OCI-LY7 (cell line): ENCODE measurements at regions not wholly inside any gene's neighbourhood (a gene's known extent, or its start where the extent isn't known, plus 50 kb on each side); places are given as distances from the start of the nearest gene placed in this dataset.

Source experiments
- BruUV-seq: library from RNA; stranded (reverse); fragments of 400-500 nt; replicated peaks from 2 replicates; lab custom pipeline; 2021; lab: Mats Ljungman, UMichigan
- CTCF ChIA-PET: fragments of 300-600 bp; sonication (Branson Sonifier 250); formaldehyde crosslinking; loops from one replicate; lab custom pipeline; 2022; ENCODE audit warnings: antibody characterized with exemption; ENCODE audit not compliant: unreplicated experiment; lab: Charles Lee
- POLR2A ChIA-PET: fragments of 300-600 bp; sonication (Branson Sonifier 250); formaldehyde crosslinking; loops from one replicate; lab custom pipeline; 2022; ENCODE audit warnings: antibody characterized with exemption; lab: Charles Lee
- DNase-seq: peaks from one replicate; pipeline ENCODE4 v3.0.0-alpha.2; 2015; ENCODE audit warnings: low spot score
- H2AFZ ChIP-seq: fragments of 200-600 bp; sonication (generic), shearing (Covaris generic); 2 replicates; pipeline ENCODE4 v1.6.1; 2014; ENCODE audit warnings: mild to moderate bottlenecking, antibody characterized with exemption, low read length, moderate library complexity
- H3K27ac ChIP-seq: fragments of 200-600 bp; sonication (generic); 2 replicates; pipeline ENCODE4 v1.5.1; 2014; ENCODE audit warnings: mixed run types, low read depth, mild to moderate bottlenecking, moderate library complexity, low read length, inconsistent platforms; ENCODE audit not compliant: poor library complexity, severe bottlenecking
- H3K36me3 ChIP-seq: fragments of 200-600 bp; sonication (generic); 2 replicates; pipeline ENCODE4 v1.6.1; 2014; ENCODE audit warnings: mild to moderate bottlenecking, antibody characterized with exemption, low read length, moderate library complexity, mixed read lengths; ENCODE audit not compliant: insufficient read depth
- H3K4me1 ChIP-seq: fragments of 200-600 bp; sonication (generic); 2 replicates; pipeline ENCODE4 v1.5.1; 2014; ENCODE audit warnings: mild to moderate bottlenecking, low read length; ENCODE audit not compliant: insufficient read depth, poor library complexity, severe bottlenecking
- H3K4me2 ChIP-seq: fragments of 200-600 bp; sonication (generic); 2 replicates; pipeline ENCODE4 v1.6.1; 2014; ENCODE audit warnings: mild to moderate bottlenecking, low read length
- H3K4me3 ChIP-seq: fragments of 200-600 bp; sonication (generic); 2 replicates; pipeline ENCODE4 v1.5.1; 2014; ENCODE audit warnings: mild to moderate bottlenecking, low read depth, low read length; ENCODE audit not compliant: poor library complexity, severe bottlenecking
- H3K79me2 ChIP-seq: fragments of 200-600 bp; sonication (generic); 2 replicates; pipeline ENCODE4 v1.6.1; 2016; ENCODE audit warnings: low read depth, mild to moderate bottlenecking, low read length, moderate library complexity, mixed read lengths; ENCODE audit not compliant: insufficient read depth
- H3K9me2 ChIP-seq: fragments of 200-600 bp; sonication (generic); 2 replicates; pipeline ENCODE4 v1.6.1; 2016; ENCODE audit warnings: mild to moderate bottlenecking, low read length, mixed read lengths; ENCODE audit not compliant: insufficient read depth
- H3K9me3 ChIP-seq: fragments of 200-600 bp; sonication (generic); 2 replicates; pipeline ENCODE4 v1.6.1; 2014; ENCODE audit warnings: mild to moderate bottlenecking, mixed run types, low read length, mixed read lengths
- H4K20me1 ChIP-seq: fragments of 200-600 bp; sonication (generic); 2 replicates; pipeline ENCODE4 v1.6.1; 2014; ENCODE audit warnings: mild to moderate bottlenecking, antibody characterized with exemption, low read length, moderate library complexity, mixed read lengths; ENCODE audit not compliant: insufficient read depth
- EZH2phosphoT487 ChIP-seq: fragments of 200-600 bp; sonication (generic); IDR thresholded peaks from 2 replicates; pipeline ENCODE4 v1.6.1; 2018; ENCODE audit warnings: low read depth, borderline replicate concordance, mild to moderate bottlenecking, mixed run types, antibody characterized with exemption, low read length, moderate library complexity, mixed read lengths
- intact Hi-C: fragments of 100-400 bp; cut with micrococcal nuclease; formaldehyde crosslinking; loops from one replicate; pipeline ENCODE4 v1.10.0; 2022; ENCODE audit not compliant: unreplicated experiment
- TF ChIP-seq, protein P1 (sequence below): fragments of 200-600 bp; sonication (generic); conservative IDR thresholded peaks from 2 replicates; pipeline ENCODE4 v1.5.1; 2014; ENCODE audit warnings: mild to moderate bottlenecking, antibody characterized with exemption, low read length, moderate library complexity, mixed read lengths

DNA sequence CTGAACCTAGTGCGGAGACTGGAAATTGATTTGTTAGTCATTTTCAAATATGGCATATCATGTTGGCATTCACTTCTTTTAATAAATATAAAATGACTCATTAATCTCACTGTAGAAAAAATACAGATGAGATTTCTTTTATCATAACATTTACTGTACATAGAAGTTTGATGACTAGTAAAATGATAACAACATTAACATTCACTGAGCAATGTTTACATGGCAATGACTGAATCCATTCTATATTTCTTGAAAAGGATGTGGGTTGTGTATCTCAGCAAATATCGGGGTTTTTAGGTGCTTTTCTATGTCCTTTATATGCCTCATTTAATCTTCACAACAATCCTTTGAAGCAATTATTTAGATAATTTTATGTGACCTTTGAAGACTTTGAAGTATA, 920.9 kb upstream of the FAT3 start:
- POLR2A ChIA-PET: interaction anchor here (0.7 kb wide), 1 partner anchor 876 kb away, joined by 3 read pairs; no protein-coding TSS in a partner anchor

DNA sequence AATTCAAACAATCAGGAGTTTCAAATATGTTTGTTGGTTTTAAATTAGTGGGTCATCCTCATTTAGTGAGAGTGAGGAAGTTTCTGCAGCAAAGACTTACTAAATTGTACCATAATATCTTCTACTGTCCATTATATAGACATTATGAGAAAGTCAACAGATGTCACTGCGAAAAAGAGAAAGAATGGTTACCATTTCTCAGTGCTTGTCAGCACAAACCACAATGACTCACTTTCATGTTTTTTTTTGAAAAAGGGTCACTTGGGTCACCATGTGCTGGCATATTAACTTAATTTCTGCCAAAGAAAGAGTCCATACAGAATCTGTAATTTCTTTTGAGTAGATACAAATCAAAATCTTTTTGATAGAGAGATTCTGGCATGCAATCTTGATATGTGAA, 924.6 kb upstream of the FAT3 start:
- H3K27ac ChIP-seq: no peak overlapping the region
- no TSS peak for BruUV-seq
- no peaks in the 10 kb centered on the region for H3K36me3 ChIP-seq
- H3K9me3 ChIP-seq: no peaks in the 10 kb centered on the region
- no peak overlapping the region for H3K4me3 ChIP-seq
- H4K20me1 ChIP-seq: no peaks in the 10 kb centered on the region
- intact Hi-C loops: no loop called here
- no peak for TF ChIP-seq EZH2phosphoT487
- TF ChIP-seq, protein P1, sequence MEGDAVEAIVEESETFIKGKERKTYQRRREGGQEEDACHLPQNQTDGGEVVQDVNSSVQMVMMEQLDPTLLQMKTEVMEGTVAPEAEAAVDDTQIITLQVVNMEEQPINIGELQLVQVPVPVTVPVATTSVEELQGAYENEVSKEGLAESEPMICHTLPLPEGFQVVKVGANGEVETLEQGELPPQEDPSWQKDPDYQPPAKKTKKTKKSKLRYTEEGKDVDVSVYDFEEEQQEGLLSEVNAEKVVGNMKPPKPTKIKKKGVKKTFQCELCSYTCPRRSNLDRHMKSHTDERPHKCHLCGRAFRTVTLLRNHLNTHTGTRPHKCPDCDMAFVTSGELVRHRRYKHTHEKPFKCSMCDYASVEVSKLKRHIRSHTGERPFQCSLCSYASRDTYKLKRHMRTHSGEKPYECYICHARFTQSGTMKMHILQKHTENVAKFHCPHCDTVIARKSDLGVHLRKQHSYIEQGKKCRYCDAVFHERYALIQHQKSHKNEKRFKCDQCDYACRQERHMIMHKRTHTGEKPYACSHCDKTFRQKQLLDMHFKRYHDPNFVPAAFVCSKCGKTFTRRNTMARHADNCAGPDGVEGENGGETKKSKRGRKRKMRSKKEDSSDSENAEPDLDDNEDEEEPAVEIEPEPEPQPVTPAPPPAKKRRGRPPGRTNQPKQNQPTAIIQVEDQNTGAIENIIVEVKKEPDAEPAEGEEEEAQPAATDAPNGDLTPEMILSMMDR: no peak
- H3K9me2 ChIP-seq: no peaks in the 10 kb centered on the region
- H2AFZ ChIP-seq: no peak overlapping the region
- no peaks in the 10 kb centered on the region for H3K79me2 ChIP-seq
- ChIA-PET POLR2A (no interaction called here), CTCF (no interaction called here)
- DNase-seq: no peak
- no peak overlapping the region for H3K4me2 ChIP-seq
- H3K4me1 ChIP-seq: no peaks in the 10 kb centered on the region

More for the DNA sequence above, 920.9 kb upstream of the FAT3 start:
- no peak overlapping the region for H3K27ac ChIP-seq
- CTCF ChIA-PET: no interaction called here
- no peaks in the 10 kb centered on the region for H3K9me3 ChIP-seq
- no peak overlapping the region for H3K4me2 ChIP-seq
- H4K20me1 ChIP-seq: no peaks in the 10 kb centered on the region; the same call in 1 of the 2 replicates
- no peaks in the 10 kb centered on the region for H3K36me3 ChIP-seq
- no TSS peak for BruUV-seq
- no peaks in the 10 kb centered on the region for H3K9me2 ChIP-seq
- intact Hi-C loops: no loop called here
- H3K4me3 ChIP-seq: no peak overlapping the region
- no peaks in the 10 kb centered on the region for H3K4me1 ChIP-seq
- TF ChIP-seq, protein P1: no peak
- no peak for TF ChIP-seq EZH2phosphoT487
- no peaks in the 10 kb centered on the region for H3K79me2 ChIP-seq
- DNase-seq: no peak
- H2AFZ ChIP-seq: no peak overlapping the region

DNA sequence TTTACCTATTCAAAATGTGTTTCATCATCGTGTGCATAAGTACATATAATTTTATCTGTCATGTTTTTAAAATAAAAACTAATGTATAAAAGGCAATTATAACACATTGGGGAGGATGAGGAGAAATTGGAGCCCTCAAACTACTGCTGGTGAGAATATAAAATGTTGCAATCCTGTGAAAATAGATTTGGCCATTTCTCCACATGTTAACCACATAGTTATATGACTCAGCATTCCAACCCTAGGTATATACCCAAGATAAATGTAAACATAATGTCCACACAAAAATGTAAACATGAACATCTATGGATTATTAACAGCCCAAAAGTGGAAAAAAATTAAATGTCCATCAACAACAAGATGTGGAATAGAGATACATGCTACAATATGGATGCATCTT, 928.0 kb upstream of the FAT3 start:
- no peak for DNase-seq
- H3K79me2 ChIP-seq: no peaks in the 10 kb centered on the region
- H3K9me3 ChIP-seq: no peaks in the 10 kb centered on the region
- H3K4me3 ChIP-seq: no peak overlapping the region
- POLR2A ChIA-PET: interaction anchor here (0.6 kb wide), 1 partner anchor 922 kb away, joined by 4 read pairs; no protein-coding TSS in a partner anchor
- BruUV-seq: no TSS peak
- H2AFZ ChIP-seq: no peak overlapping the region
- CTCF ChIA-PET: no interaction called here
- intact Hi-C loops: no loop called here
- no peaks in the 10 kb centered on the region for H3K36me3 ChIP-seq
- TF ChIP-seq, protein P1: no peak
- no peak for TF ChIP-seq EZH2phosphoT487
- H4K20me1 ChIP-seq: no peaks in the 10 kb centered on the region
- H3K9me2 ChIP-seq: no peaks in the 10 kb centered on the region
- no peak overlapping the region for H3K27ac ChIP-seq
- H3K4me2 ChIP-seq: no peak overlapping the region
- H3K4me1 ChIP-seq: no peaks in the 10 kb centered on the region
